ENCODE measurements at regions not wholly inside any gene's neighbourhood (a gene's known extent, or its start where the extent isn't known, plus 50 kb on each side); places are given as distances from the start of the nearest gene placed in this dataset.

GRCh38 chr16:54657709-54658102 lies 273.0 kb upstream of the IRX5 start:
- no peaks in the 10 kb centered on the region for H3K9me3 ChIP-seq
- H3K4me1 ChIP-seq = peaks cover 6% of the 10 kb centered on the region
- 52 to 57% methylated on average over 2 of the region's 2 CpGs for WGBS, 2 donors
- TF ChIP-seq POLR2A (IDR thresholded peaks at IDR 0.05) = no peak
- TF ChIP-seq CTCF (IDR thresholded peaks at IDR 0.05) = no peak
- no peak for DNase-seq
- no peak overlapping the region for H3K4me3 ChIP-seq
- H3K27me3 ChIP-seq = no peaks in the 10 kb centered on the region
- intact Hi-C loops (cut with DNase I; ENCODE audit: low total_unique reads) = no loop called here
- H3K36me3 ChIP-seq (ENCODE audit: low read depth, missing control alignments) = no peaks in the 10 kb centered on the region
- no peak overlapping the region for H3K27ac ChIP-seq

GRCh38 chr16:54657058-54657708 lies 273.5 kb upstream of the IRX5 start:
- Histone ChIP-seq H3K9me3 (no peaks in the 10 kb centered on the region), H3K36me3 (ENCODE audit: low read depth, missing control alignments) (no peaks in the 10 kb centered on the region), H3K27me3 (no peaks in the 10 kb centered on the region), H3K4me3 (no peak overlapping the region), H3K4me1 (peaks cover 6% of the 10 kb centered on the region), H3K27ac (no peak overlapping the region)
- DNase-seq = peak; percentile 19
- TF ChIP-seq CTCF (IDR thresholded peaks at IDR 0.05) = no peak
- no peak for TF ChIP-seq POLR2A (IDR thresholded peaks at IDR 0.05)
- WGBS, 2 donors = 74 to 85% methylated on average over 5 of the region's 5 CpGs
- intact Hi-C loops (cut with DNase I; ENCODE audit: low total_unique reads) = no loop called here

- TF ChIP-seq CTCF (IDR thresholded peaks at IDR 0.05) (no peak), POLR2A (IDR thresholded peaks at IDR 0.05) (no peak)
- intact Hi-C loops (cut with DNase I; ENCODE audit: low total_unique reads) = no loop called here
- no peaks in the 10 kb centered on the region for H3K9me3 ChIP-seq
- H3K27me3 ChIP-seq = no peaks in the 10 kb centered on the region
- DNase-seq = no peak
- H3K4me3 ChIP-seq = no peak overlapping the region
- no peak overlapping the region for H3K27ac ChIP-seq
- H3K36me3 ChIP-seq (ENCODE audit: low read depth, missing control alignments) = no peaks in the 10 kb centered on the region
- H3K4me1 ChIP-seq = peaks cover 6% of the 10 kb centered on the region
- 10 to 23% methylated on average over 14 of the region's 14 CpGs for WGBS, 2 donors
Observed at GRCh38 chr16:54655121-54655590, 275.5 kb upstream of the IRX5 start.

GRCh38 chr16:54654429-54654828 lies 276.2 kb upstream of the IRX5 start:
- H3K4me1 ChIP-seq = peaks cover 6% of the 10 kb centered on the region
- H3K36me3 ChIP-seq (ENCODE audit: low read depth, missing control alignments) = no peaks in the 10 kb centered on the region
- H3K27ac ChIP-seq = no peak overlapping the region
- no peaks in the 10 kb centered on the region for H3K27me3 ChIP-seq
- H3K9me3 ChIP-seq = no peaks in the 10 kb centered on the region
- TF ChIP-seq POLR2A (IDR thresholded peaks at IDR 0.05) (no peak), CTCF (IDR thresholded peaks at IDR 0.05) (no peak)
- intact Hi-C loops (cut with DNase I; ENCODE audit: low total_unique reads) = no loop called here
- WGBS, 2 donors = 26 to 43% methylated on average over 12 of the region's 12 CpGs
- H3K4me3 ChIP-seq = no peak overlapping the region
- DNase-seq = no peak

GRCh38 chr16:54652201-54652770 lies 278.4 kb upstream of the IRX5 start:
- 61 to 73% methylated on average over 6 of the region's 6 CpGs for WGBS, 2 donors
- Histone ChIP-seq H3K4me1 (peaks cover 6% of the 10 kb centered on the region), H3K27ac (no peak overlapping the region), H3K36me3 (ENCODE audit: low read depth, missing control alignments) (no peaks in the 10 kb centered on the region), H3K9me3 (no peaks in the 10 kb centered on the region), H3K27me3 (no peaks in the 10 kb centered on the region), H3K4me3 (no peak overlapping the region)
- no peak for DNase-seq
- intact Hi-C loops (cut with DNase I; ENCODE audit: low total_unique reads) = no loop called here
- TF ChIP-seq CTCF (IDR thresholded peaks at IDR 0.05) (no peak), POLR2A (IDR thresholded peaks at IDR 0.05) (no peak)
